HPDE6-E6E7 (cell line): ENCODE measurements at regions not wholly inside any gene's neighbourhood (a gene's known extent, or its start where the extent isn't known, plus 50 kb on each side); places are given as distances from the start of the nearest gene placed in this dataset.
A peak's percentile ranks its signal among the peaks of the same experiment; 100 is the strongest.
"Not testable (repeated sequence)": the region's sequence is repeated elsewhere in the genome, so short reads cannot be mapped to it uniquely, and the experiment has no call there.

Experiments
- DNase-seq: peaks from one replicate; pipeline ENCODE4 v3.0.0; 2011; ENCODE audit warnings: missing footprints; ENCODE audit errors: extremely low spot score

DNA sequence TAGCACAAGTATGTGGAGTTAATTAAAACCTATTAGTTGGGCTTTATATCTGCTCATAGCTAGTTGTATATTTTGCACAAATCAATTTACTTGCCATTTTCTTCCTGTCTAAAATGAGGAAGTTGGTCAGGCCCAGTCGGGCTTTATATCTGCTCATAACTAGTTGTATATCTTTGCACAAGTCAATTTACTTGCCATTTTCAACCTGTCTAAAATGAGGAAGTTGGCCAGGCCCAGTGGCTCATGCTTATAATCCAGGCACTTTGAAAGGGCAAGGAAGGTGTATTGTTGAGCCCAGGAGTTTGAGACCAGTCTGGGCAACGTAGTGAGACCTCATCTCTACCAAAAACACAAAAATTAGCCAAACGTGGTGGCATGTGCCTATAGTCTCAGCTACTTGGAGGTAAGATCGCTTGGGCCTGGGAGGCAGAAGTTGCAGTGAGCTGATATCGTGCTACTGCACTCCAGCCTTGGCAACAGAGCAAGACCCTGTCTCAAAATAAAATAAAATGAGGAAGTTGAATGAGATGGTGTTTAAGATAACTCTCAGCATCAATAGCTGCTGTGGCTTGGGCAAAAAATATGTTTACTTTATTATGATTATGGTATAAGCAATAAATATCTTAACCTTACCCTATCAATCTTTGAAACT lies 1558.6 kb upstream of the RAG2 start:
- DNase-seq, result no peak

DNA sequence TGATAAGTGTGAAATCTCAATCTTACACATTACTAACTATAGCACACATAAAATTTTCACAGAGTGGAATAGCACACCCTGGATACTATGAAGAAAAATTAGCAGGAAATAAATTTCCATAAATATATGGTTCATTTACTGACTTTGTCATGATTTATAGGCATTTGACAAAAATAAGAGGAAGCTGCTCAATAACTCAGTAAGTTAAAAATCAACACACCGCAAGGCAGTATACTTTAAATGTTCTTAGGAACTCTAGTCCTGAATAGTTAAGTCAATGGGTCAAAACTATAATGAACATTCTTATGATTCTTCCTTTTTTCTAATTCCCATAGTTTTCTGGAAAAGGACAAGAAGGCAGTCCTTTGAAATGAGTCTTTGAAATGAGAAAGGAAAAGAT lies 1557.8 kb upstream of the RAG2 start:
- DNase-seq, result no peak

DNA sequence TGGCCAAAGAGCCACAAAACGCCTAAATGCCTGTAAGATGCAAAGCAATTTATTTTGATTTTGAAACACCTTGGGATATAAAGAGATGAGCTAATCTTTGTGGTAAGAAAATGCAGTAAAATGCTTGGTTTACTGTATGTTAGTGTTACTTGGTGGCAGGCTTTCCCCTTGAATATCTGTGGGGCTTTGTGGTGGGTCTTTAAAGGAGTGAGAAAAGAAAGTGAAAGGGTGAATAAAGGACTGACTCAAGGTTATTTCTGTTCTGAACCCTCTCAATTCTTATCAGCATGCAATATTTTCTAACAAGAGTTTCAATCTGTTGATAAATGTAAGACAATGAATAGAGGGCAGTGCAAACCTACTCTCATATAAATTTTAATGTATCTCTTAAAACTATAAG lies 1555.9 kb upstream of the RAG2 start:
- no peak for DNase-seq

DNA sequence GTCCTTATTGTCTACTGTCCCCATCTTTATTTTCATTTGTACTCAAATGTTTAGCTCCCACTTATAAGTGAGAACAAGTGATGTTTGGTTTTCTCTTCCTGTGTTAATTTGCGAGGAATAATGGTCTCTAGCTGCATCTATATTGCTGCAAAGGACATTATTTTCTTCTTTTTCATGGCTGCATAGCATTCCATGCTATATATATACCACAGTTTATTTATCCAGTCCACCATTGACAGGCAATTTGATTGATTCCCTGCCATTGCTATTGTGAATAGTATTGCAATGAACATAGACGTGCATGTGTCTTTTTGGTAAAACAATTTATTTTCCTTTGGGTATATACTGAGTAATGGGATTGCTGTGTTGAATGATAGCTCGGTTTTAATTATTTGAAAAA lies 1545.8 kb upstream of the RAG2 start:
- DNase-seq, result no peak

GRCh38 chr11:38138972-38139371 lies 1540.9 kb upstream of the RAG2 start:
- DNase-seq, result no peak

GRCh38 chr11:38136887-38137286 lies 1538.9 kb upstream of the RAG2 start:
- DNase-seq, result no peak

DNA sequence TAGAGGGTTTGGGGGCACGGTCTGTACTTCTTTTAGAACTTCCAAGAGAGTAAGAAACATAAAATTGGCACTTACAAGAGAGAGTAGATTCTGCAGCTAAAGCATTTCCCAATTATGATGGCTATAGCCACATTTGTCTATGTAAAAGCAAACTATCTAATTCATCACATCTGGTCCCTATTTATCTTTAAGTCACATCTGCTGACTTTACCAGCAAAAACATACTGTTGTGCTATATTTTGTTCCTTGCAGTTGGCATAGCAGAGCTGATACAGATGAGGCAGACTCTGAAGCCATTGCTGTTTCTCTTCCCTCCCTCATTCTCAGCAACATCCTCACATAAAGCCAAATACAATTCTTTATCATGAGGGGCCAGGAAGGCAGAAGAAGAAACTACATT lies 1533.5 kb upstream of the RAG2 start:
- DNase-seq, result no peak

DNA sequence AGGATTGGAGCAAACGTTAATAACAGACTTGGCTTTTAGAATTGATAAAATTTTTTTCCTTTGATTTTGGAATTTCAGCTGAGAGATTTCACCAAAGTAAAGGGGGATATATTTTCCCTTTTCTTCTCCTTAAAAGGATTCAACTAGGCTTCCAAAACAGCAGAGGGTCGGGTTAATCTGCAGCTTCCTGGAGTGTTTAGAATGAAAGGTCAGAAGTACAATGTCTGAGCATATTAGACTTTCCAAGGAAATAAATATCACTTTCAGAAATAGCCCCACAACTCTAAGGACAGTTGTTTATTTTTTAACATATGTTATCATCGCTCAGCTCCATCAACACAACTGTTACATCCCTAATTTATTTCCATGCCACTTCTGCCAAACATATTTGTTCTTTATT lies 1532.9 kb upstream of the RAG2 start:
- DNase-seq, result no peak

- no peak for DNase-seq
Measured at GRCh38 chr11:38130514-38130913, 1532.5 kb upstream of the RAG2 start.

DNA sequence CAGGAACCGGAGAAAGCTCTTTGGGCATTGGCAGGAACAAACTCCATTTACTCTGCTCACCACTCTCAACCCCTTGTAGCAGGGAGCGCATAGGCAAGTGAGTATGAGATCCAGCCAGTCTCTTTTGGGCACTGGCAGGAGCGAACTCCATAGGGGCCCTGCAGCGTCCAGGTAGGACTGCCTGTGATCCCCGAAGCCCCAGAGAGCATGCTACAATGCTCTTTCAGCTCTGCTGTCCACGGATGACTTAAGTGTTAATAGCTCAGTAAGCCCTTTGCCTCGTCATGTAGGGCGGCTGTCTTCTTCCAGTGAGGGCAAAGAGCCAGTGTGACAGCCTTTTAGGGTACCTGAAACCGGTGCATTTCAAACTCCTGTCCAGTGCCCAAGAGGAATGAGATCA lies 1525.6 kb upstream of the RAG2 start:
- no peak for DNase-seq

GRCh38 chr11:38116616-38117015 lies 1518.6 kb upstream of the RAG2 start:
- not testable (repeated sequence) for DNase-seq

- DNase-seq, result not testable (repeated sequence)
Measured at GRCh38 chr11:38115381-38115780, 1517.3 kb upstream of the RAG2 start.

- no peak for DNase-seq
Measured at GRCh38 chr11:38100836-38101462, 1502.9 kb upstream of the RAG2 start.

- no peak for DNase-seq
Measured at GRCh38 chr11:38095268-38095667, 1497.2 kb upstream of the RAG2 start.

- DNase-seq, result no peak
Measured at GRCh38 chr11:38089726-38090125, 1491.7 kb upstream of the RAG2 start.

DNA sequence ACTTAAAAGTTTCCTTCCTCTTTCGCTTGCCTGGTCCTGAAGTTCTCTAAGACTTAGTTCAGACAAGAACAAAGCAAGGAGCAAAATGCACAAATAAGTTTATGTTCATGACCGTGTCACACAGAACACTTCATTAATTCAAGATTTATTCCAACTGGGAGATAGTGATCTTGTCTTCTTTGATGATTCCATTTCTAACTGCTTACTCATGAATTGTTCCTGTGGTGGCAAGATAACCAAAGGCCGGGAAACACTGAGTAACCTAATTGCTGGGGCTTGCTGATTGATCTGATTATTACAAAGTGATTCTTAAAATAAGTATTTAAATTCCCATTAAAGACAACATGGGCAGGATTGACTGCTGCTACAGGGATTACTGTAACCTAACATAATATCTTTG lies 1462.9 kb upstream of the RAG2 start:
- no peak for DNase-seq

DNA sequence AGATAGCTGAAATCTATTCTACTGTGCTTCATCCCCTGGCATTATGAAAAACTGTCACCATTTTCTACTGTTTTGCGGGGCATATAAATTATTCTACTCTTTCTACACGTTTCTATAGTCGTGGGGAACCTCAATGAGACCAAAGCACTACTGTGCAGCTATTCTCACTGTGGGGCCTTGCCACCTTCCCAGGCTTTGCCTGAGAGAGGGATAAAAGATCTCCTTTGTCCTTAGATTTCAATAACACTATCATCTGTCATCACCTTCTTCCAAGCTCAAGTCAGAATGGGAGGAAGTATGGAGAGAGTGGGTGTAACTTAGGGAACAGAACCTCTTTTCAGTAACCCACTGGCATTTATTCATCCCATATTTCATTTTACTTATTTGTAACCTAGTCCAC lies 1462.1 kb upstream of the RAG2 start:
- DNase-seq, result no peak

DNA sequence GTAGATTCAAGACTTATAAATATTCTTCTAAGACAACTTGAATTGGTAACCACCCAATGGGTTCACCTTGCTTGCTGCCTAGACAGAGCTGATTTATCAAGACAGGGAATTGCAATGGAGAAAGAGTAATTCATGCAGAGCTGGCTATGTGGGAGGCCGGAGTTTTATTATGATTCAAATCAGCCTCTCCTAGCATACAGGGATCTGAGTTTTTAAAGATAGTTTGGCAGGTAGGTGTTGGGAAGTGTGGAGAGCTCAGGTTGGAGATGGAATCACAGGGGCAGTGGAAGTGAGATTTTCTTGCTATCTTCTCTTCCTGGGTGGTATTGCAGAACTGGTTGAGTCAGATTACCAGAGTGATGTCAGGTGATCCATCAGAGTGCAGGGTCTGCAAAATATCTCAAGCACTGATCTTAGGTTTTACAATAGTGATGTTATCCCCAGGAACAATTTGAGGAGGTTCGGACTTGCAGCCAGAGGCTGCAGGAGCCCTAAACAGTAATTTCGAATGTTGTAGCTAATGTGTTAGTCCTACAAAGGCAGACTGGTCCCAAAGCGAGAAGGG lies 1448.6 kb upstream of the RAG2 start:
- DNase-seq, result no peak

DNA sequence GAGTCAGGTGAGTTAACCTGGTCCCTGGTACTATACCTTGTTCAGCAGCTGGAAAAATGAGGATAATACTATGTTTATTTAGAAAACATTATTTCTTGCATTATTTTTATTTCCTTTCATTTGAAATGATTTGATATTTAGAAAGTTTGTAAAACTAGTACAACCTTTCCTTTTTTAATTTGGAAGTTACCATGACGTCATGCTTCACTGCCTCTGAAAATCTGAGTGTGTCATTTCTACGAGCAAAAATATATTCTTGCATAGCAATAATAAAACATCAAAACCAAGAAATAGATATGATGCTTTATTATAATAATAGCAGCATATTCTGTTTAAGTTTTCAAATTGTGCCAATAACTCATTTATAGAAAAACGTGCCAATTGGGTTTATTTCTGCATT lies 1445.0 kb upstream of the RAG2 start:
- DNase-seq, result no peak

- no peak for DNase-seq
Measured at GRCh38 chr11:38038777-38039176, 1440.7 kb upstream of the RAG2 start.

- DNase-seq, result peak; percentile 54
Measured at GRCh38 chr11:38019072-38019775, 1421.2 kb upstream of the RAG2 start.

GRCh38 chr11:38014405-38014804 lies 1416.4 kb upstream of the RAG2 start:
- DNase-seq, result no peak

GRCh38 chr11:38013157-38013556 lies 1415.1 kb upstream of the RAG2 start:
- no peak for DNase-seq
